Muscle of leg (tissue), 3 donors: ENCODE measurements at regions not wholly inside any gene's neighbourhood (a gene's known extent, or its start where the extent isn't known, plus 50 kb on each side); places are given as distances from the start of the nearest gene placed in this dataset.

Experiments used
- DNase-seq: peaks from one replicate; pipeline ENCODE4 v3.0.0; 2013
- H3K27ac ChIP-seq: one replicate; pipeline ENCODE4 v1.5.1; 2013; ENCODE audit warnings: mild to moderate bottlenecking, low read length, control low read depth
- H3K27me3 ChIP-seq: one replicate; pipeline ENCODE4 v1.6.1; 2013; ENCODE audit warnings: low read length; ENCODE audit not compliant: control insufficient read depth, insufficient read depth
- H3K36me3 ChIP-seq: one replicate; pipeline ENCODE4 v1.6.1; 2013; ENCODE audit warnings: low read length; ENCODE audit not compliant: control insufficient read depth, insufficient read depth
- H3K4me1 ChIP-seq: one replicate; pipeline ENCODE4 v1.6.1; 2013; ENCODE audit warnings: low read length; ENCODE audit not compliant: control insufficient read depth, insufficient read depth
- H3K4me3 ChIP-seq: one replicate; pipeline ENCODE4 v1.5.1; 2013; ENCODE audit warnings: low read length, control low read depth
- H3K9me3 ChIP-seq: replicated peaks from 2 replicates; pipeline ENCODE4 v1.6.1; 2013; ENCODE audit warnings: low read depth, low read length; ENCODE audit not compliant: control insufficient read depth
- WGBS: methylation state at CpG from one replicate; pipeline ENCODE4 v1.1.5; 2013; ENCODE audit warnings: missing lambda C conversion rate; ENCODE audit not compliant: insufficient coverage; 5-methylcytosine and 5-hydroxymethylcytosine counted together

DNA sequence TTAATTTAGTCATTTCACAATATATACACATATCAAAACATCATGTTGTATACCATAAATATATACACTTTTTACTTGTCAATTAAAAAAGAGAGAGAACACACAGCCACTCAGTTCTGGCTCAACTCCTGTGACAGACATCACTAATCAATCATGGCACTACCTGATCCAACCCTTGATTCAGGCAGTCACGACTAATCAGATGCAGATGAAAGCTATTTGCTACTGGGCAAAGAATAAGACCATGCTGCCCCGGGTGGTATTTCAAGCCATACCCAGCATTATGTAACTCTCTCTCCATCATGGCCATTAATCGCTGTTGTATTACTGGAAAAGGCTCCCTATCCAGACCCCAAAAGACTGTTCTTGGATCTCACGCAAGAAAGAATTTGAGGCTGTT, 345.7 kb downstream of the HAPSTR1 start:
- Histone ChIP-seq H3K27me3 (peaks cover 2% of the 10 kb centered on the region), H3K9me3 (peaks cover 2% of the 10 kb centered on the region), H3K27ac (no peak overlapping the region), H3K4me3 (no peak overlapping the region), H3K36me3 (no peaks in the 10 kb centered on the region), H3K4me1 (no peaks in the 10 kb centered on the region)
- DNase-seq: no peak
- WGBS: no CpG with 5 or more reads among the region's 4 CpGs

DNA sequence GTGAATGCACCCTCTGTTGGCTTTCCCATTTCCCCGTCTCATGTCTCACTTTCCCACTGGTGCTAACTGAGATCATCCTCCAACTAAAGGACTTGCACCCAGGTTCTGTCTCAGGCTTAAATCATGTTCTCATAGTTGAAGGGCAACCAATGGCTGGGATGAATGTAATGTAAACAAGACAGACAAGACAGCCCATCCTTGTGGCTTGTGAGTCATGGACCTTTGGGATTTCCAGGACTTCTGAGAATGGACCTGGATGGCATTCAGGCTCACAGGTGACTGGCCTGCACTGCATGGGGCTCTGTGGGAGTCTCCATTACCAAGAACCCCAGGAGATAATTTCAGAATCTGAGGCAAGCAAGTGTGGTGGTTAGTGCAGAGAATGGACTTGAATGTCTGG, 347.5 kb downstream of the HAPSTR1 start:
- Histone ChIP-seq H3K27ac (no peak overlapping the region), H3K4me1 (no peaks in the 10 kb centered on the region), H3K27me3 (peaks cover 2% of the 10 kb centered on the region), H3K9me3 (peaks cover 2% of the 10 kb centered on the region), H3K36me3 (no peaks in the 10 kb centered on the region), H3K4me3 (no peak overlapping the region)
- DNase-seq: no peak
- WGBS: no CpG with 5 or more reads among the region's 1 CpG

DNA sequence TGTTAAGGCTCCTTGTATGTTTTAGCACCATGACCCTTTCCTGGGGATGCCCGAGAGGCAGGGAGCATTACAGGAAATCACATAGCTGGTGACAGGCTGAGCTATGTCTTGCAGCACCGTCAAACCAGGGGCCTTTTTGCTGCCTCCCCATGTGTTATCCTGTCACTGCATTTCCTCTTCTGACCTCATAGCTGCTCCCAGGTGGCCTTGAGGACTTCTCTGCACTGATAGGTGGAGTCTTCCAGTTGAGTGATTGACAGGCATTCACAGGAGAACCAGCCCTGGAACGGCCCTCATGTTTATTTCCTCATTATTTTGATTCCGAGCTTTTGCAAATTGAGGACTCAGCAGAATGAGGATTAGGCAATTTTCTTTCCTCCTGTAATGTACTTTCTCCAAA, 349.6 kb downstream of the HAPSTR1 start:
- Histone ChIP-seq H3K27ac (no peak overlapping the region), H3K4me3 (no peak overlapping the region), H3K27me3 (peaks cover 2% of the 10 kb centered on the region), H3K4me1 (no peaks in the 10 kb centered on the region), H3K9me3 (peaks cover 2% of the 10 kb centered on the region), H3K36me3 (no peaks in the 10 kb centered on the region)
- no CpG with 5 or more reads among the region's 4 CpGs for WGBS
- no peak for DNase-seq

- H3K27me3 ChIP-seq: peaks cover 2% of the 10 kb centered on the region
- no peaks in the 10 kb centered on the region for H3K9me3 ChIP-seq
- no CpG with 5 or more reads among the region's 3 CpGs for WGBS
- peaks cover 3% of the 10 kb centered on the region for H3K4me1 ChIP-seq
- DNase-seq: no peak
- H3K4me3 ChIP-seq: no peak overlapping the region
- H3K36me3 ChIP-seq: no peaks in the 10 kb centered on the region
- H3K27ac ChIP-seq: no peak overlapping the region
These were observed 352.4 kb downstream of the HAPSTR1 start for GRCh38 chr16:9443864-9444263.

- peaks cover 4% of the 10 kb centered on the region for H3K9me3 ChIP-seq
- H3K27me3 ChIP-seq: no peaks in the 10 kb centered on the region
- peak; percentile 11 for DNase-seq
- H3K27ac ChIP-seq: peak overlapping the region; percentile 55
- H3K36me3 ChIP-seq: no peaks in the 10 kb centered on the region
- no peak overlapping the region for H3K4me3 ChIP-seq
- peaks cover 3% of the 10 kb centered on the region for H3K4me1 ChIP-seq
- WGBS: 68% methylated on average over 2 of the region's 6 CpGs
These were observed 355.2 kb downstream of the HAPSTR1 start for GRCh38 chr16:9446471-9447194.

DNA sequence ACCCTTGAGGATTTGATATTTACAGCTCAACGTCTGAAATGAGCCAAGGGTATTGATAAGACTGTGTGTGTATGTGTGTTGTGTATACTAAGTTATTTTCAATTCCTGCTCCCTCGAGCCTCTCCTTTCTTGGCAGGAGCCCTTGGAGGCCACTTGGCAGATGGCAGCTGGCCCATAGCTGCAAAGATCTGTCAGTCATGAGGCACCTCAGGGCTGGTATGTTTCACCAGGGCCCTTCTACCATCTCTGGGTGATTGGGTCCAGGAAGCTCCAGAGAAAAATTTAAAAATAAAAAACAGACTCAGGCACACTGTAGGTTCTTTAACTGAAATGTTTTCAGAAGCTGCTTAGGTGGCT, 355.7 kb downstream of the HAPSTR1 start:
- Histone ChIP-seq H3K27ac (peak overlapping the region; percentile 69), H3K9me3 (peaks cover 4% of the 10 kb centered on the region), H3K36me3 (no peaks in the 10 kb centered on the region), H3K4me3 (no peak overlapping the region), H3K27me3 (no peaks in the 10 kb centered on the region), H3K4me1 (peaks cover 3% of the 10 kb centered on the region)
- DNase-seq: peak; percentile 42
- WGBS: 60% methylated on average over 1 of the region's 2 CpGs

- H3K4me1 ChIP-seq: peaks cover 3% of the 10 kb centered on the region
- peaks cover 4% of the 10 kb centered on the region for H3K9me3 ChIP-seq
- no peaks in the 10 kb centered on the region for H3K36me3 ChIP-seq
- peak overlapping the region; percentile 69 for H3K27ac ChIP-seq
- H3K4me3 ChIP-seq: no peak overlapping the region
- no peak for DNase-seq
- WGBS: 80% methylated on average over 3 of the region's 4 CpGs
- H3K27me3 ChIP-seq: no peaks in the 10 kb centered on the region
These were observed 356.3 kb downstream of the HAPSTR1 start for GRCh38 chr16:9447699-9448098.

GRCh38 chr16:9449597-9449996, 358.2 kb downstream of the HAPSTR1 start:
- H3K27ac ChIP-seq: no peak overlapping the region
- H3K36me3 ChIP-seq: no peaks in the 10 kb centered on the region
- DNase-seq: no peak
- H3K4me1 ChIP-seq: peaks cover 3% of the 10 kb centered on the region
- peaks cover 4% of the 10 kb centered on the region for H3K9me3 ChIP-seq
- 100% methylated on average over 1 of the region's 3 CpGs for whole genome bisulfite sequencing
- H3K4me3 ChIP-seq: no peak overlapping the region
- H3K27me3 ChIP-seq: no peaks in the 10 kb centered on the region

DNA sequence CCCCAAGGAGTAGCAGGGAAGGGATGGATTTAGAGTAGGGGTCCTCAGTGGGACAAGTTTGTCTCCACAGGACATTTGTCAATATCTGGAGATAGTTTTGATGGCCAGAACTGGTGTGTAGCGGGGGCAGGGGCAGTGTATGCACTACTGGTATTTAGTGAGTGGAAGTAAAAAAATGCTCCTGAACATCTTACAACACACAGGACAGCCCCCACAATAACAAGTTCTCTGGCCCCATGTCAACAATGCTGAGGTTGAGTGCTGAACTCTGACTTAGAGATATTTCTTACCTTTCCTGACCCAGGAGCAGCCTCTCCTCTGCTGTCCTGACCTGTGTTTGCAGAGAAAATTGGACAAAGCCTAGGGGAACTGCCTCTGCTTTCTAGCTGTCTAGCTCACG, 365.8 kb downstream of the HAPSTR1 start:
- Histone ChIP-seq H3K36me3 (no peaks in the 10 kb centered on the region), H3K27me3 (peaks cover 2% of the 10 kb centered on the region), H3K27ac (no peak overlapping the region), H3K9me3 (no peaks in the 10 kb centered on the region), H3K4me3 (no peak overlapping the region), H3K4me1 (no peaks in the 10 kb centered on the region)
- no peak for DNase-seq
- no CpG with 5 or more reads among the region's 2 CpGs for WGBS

- DNase-seq: no peak
- no peaks in the 10 kb centered on the region for H3K9me3 ChIP-seq
- H3K36me3 ChIP-seq: no peaks in the 10 kb centered on the region
- peaks cover 2% of the 10 kb centered on the region for H3K27me3 ChIP-seq
- no peak overlapping the region for H3K4me3 ChIP-seq
- no peaks in the 10 kb centered on the region for H3K4me1 ChIP-seq
- H3K27ac ChIP-seq: no peak overlapping the region
- WGBS: 70% methylated on average over 1 of the region's 6 CpGs
These were observed 367.4 kb downstream of the HAPSTR1 start for GRCh38 chr16:9458816-9459215.

- no peaks in the 10 kb centered on the region for H3K4me1 ChIP-seq
- no peaks in the 10 kb centered on the region for H3K9me3 ChIP-seq
- H3K36me3 ChIP-seq: no peaks in the 10 kb centered on the region
- 67% methylated on average over 1 of the region's 7 CpGs for WGBS
- no peak overlapping the region for H3K4me3 ChIP-seq
- peaks cover 2% of the 10 kb centered on the region for H3K27me3 ChIP-seq
- H3K27ac ChIP-seq: no peak overlapping the region
- no peak for DNase-seq
These were observed 371.5 kb downstream of the HAPSTR1 start for GRCh38 chr16:9462984-9463383.
